ENCODE measurements at regions not wholly inside any gene's neighbourhood (a gene's known extent, or its start where the extent isn't known, plus 50 kb on each side); places are given as distances from the start of the nearest gene placed in this dataset.
"Not testable (repeated sequence)": the region's sequence is repeated elsewhere in the genome, so short reads cannot be mapped to it uniquely, and the experiment has no call there.

GRCh38 chr20:30175681-30176080, 1081.8 kb upstream of the DEFB115 start:
- H3K36me3 ChIP-seq (replicated peaks; ENCODE audit: insufficient read depth, low read depth): no peaks in the 10 kb centered on the region
- 73% methylated on average over 14 of the region's 14 CpGs for WGBS (ENCODE audit: low lambda C conversion rate, missing lambda C conversion rate)
- H3K27ac ChIP-seq: no peak overlapping the region
- no peaks in the 10 kb centered on the region for H3K79me2 ChIP-seq
- H3K27me3 ChIP-seq: no peaks in the 10 kb centered on the region
- H3K4me2 ChIP-seq: no peak overlapping the region
- H3K9me3 ChIP-seq (ENCODE audit: low read depth): no peaks in the 10 kb centered on the region
- H3K4me3 ChIP-seq: no peak overlapping the region
- no peaks in the 10 kb centered on the region for H3K9me2 ChIP-seq (replicated peaks; ENCODE audit: insufficient read depth)
- no peak overlapping the region for H2AFZ ChIP-seq
- TF ChIP-seq CTCF (IDR thresholded peaks at IDR 0.05; ENCODE audit: poor library complexity): no peak
- TF ChIP-seq EZH2phosphoT487 (IDR thresholded peaks at IDR 0.05; ENCODE audit: low read depth, severe bottlenecking, unreplicated experiment): no peak
- TF ChIP-seq EZH2 (IDR thresholded peaks at IDR 0.05; ENCODE audit: borderline replicate concordance): no peak
- no peaks in the 10 kb centered on the region for H3K4me1 ChIP-seq (ENCODE audit: insufficient read depth)
- no peaks in the 10 kb centered on the region for H4K20me1 ChIP-seq (ENCODE audit: insufficient read depth, poor library complexity, severe bottlenecking)
- DNase-seq (ENCODE audit: low spot score): no peak

GRCh38 chr20:30183124-30183523, 1074.3 kb upstream of the DEFB115 start:
- not testable (repeated sequence) for H3K4me2 ChIP-seq; H3K4me3 ChIP-seq; H3K36me3 ChIP-seq (replicated peaks; ENCODE audit: insufficient read depth, low read depth); DNase-seq (ENCODE audit: low spot score); H4K20me1 ChIP-seq (ENCODE audit: insufficient read depth, poor library complexity, severe bottlenecking); H2AFZ ChIP-seq; H3K4me1 ChIP-seq (ENCODE audit: insufficient read depth); H3K79me2 ChIP-seq; H3K27ac ChIP-seq; H3K9me3 ChIP-seq (ENCODE audit: low read depth); H3K27me3 ChIP-seq; H3K9me2 ChIP-seq (replicated peaks; ENCODE audit: insufficient read depth)

GRCh38 chr20:30191785-30192184, 1065.7 kb upstream of the DEFB115 start:
- H3K9me2 ChIP-seq (replicated peaks; ENCODE audit: insufficient read depth); H3K36me3 ChIP-seq (replicated peaks; ENCODE audit: insufficient read depth, low read depth); DNase-seq (ENCODE audit: low spot score); H3K4me2 ChIP-seq; H3K9me3 ChIP-seq (ENCODE audit: low read depth); H4K20me1 ChIP-seq (ENCODE audit: insufficient read depth, poor library complexity, severe bottlenecking); H3K27me3 ChIP-seq; H3K4me1 ChIP-seq (ENCODE audit: insufficient read depth); H3K4me3 ChIP-seq; H3K79me2 ChIP-seq; H3K27ac ChIP-seq; H2AFZ ChIP-seq: not testable (repeated sequence)

GRCh38 chr20:30234477-30234876, 1023.0 kb upstream of the DEFB115 start:
- not testable (repeated sequence) for H3K4me3 ChIP-seq; H3K9me2 ChIP-seq (replicated peaks; ENCODE audit: insufficient read depth); H3K27ac ChIP-seq; H2AFZ ChIP-seq; H3K27me3 ChIP-seq; H3K36me3 ChIP-seq (replicated peaks; ENCODE audit: insufficient read depth, low read depth); H4K20me1 ChIP-seq (ENCODE audit: insufficient read depth, poor library complexity, severe bottlenecking); H3K9me3 ChIP-seq (ENCODE audit: low read depth); H3K4me1 ChIP-seq (ENCODE audit: insufficient read depth); DNase-seq (ENCODE audit: low spot score); H3K4me2 ChIP-seq; H3K79me2 ChIP-seq

GRCh38 chr20:30275073-30275472, 982.4 kb upstream of the DEFB115 start:
- 47% methylated on average over 4 of the region's 4 CpGs for WGBS (ENCODE audit: low lambda C conversion rate, missing lambda C conversion rate)
- not testable (repeated sequence) for H3K4me3 ChIP-seq; H3K27me3 ChIP-seq; H3K79me2 ChIP-seq; H3K4me2 ChIP-seq; H3K9me3 ChIP-seq (ENCODE audit: low read depth); H3K4me1 ChIP-seq (ENCODE audit: insufficient read depth); H2AFZ ChIP-seq; DNase-seq (ENCODE audit: low spot score); H3K36me3 ChIP-seq (replicated peaks; ENCODE audit: insufficient read depth, low read depth); H4K20me1 ChIP-seq (ENCODE audit: insufficient read depth, poor library complexity, severe bottlenecking); H3K9me2 ChIP-seq (replicated peaks; ENCODE audit: insufficient read depth); H3K27ac ChIP-seq

- H3K9me2 ChIP-seq (replicated peaks; ENCODE audit: insufficient read depth): no peaks in the 10 kb centered on the region
- no peaks in the 10 kb centered on the region for H3K27me3 ChIP-seq
- H3K36me3 ChIP-seq (replicated peaks; ENCODE audit: insufficient read depth, low read depth): no peaks in the 10 kb centered on the region
- H2AFZ ChIP-seq: no peak overlapping the region
- no peak for DNase-seq (ENCODE audit: low spot score)
- no peak overlapping the region for H3K4me2 ChIP-seq
- no peaks in the 10 kb centered on the region for H3K9me3 ChIP-seq (ENCODE audit: low read depth)
- H3K27ac ChIP-seq: no peak overlapping the region
- no peaks in the 10 kb centered on the region for H3K79me2 ChIP-seq
- WGBS (ENCODE audit: low lambda C conversion rate, missing lambda C conversion rate): 92% methylated on average over 36 of the region's 41 CpGs
- TF ChIP-seq EZH2 (IDR thresholded peaks at IDR 0.05; ENCODE audit: borderline replicate concordance) (no peak), CTCF (IDR thresholded peaks at IDR 0.05; ENCODE audit: poor library complexity) (no peak), EZH2phosphoT487 (IDR thresholded peaks at IDR 0.05; ENCODE audit: low read depth, severe bottlenecking, unreplicated experiment) (no peak)
- no peaks in the 10 kb centered on the region for H4K20me1 ChIP-seq (ENCODE audit: insufficient read depth, poor library complexity, severe bottlenecking)
- no peak overlapping the region for H3K4me3 ChIP-seq
- no peaks in the 10 kb centered on the region for H3K4me1 ChIP-seq (ENCODE audit: insufficient read depth)
These were observed 975.8 kb upstream of the DEFB115 start for GRCh38 chr20:30281584-30282197.

GRCh38 chr20:30283476-30284280, 973.8 kb upstream of the DEFB115 start:
- H3K4me2 ChIP-seq; DNase-seq (ENCODE audit: low spot score); H3K27ac ChIP-seq; H3K36me3 ChIP-seq (replicated peaks; ENCODE audit: insufficient read depth, low read depth); H3K9me3 ChIP-seq (ENCODE audit: low read depth); H3K9me2 ChIP-seq (replicated peaks; ENCODE audit: insufficient read depth); H4K20me1 ChIP-seq (ENCODE audit: insufficient read depth, poor library complexity, severe bottlenecking); H3K4me1 ChIP-seq (ENCODE audit: insufficient read depth); H3K79me2 ChIP-seq; H2AFZ ChIP-seq; H3K4me3 ChIP-seq; H3K27me3 ChIP-seq: not testable (repeated sequence)
- WGBS (ENCODE audit: low lambda C conversion rate, missing lambda C conversion rate): 85% methylated on average over 47 of the region's 47 CpGs
